GM23248 (cell line): ENCODE measurements at regions not wholly inside any gene's neighbourhood (a gene's known extent, or its start where the extent isn't known, plus 50 kb on each side); places are given as distances from the start of the nearest gene placed in this dataset.

ENCODE experiments used
- EZH2 ChIP-seq: fragments of 200-600 bp; sonication (generic); IDR thresholded peaks from 2 replicates; pipeline ENCODE4 v1.6.1; 2018; ENCODE audit warnings: antibody characterized with exemption, mild to moderate bottlenecking; ENCODE audit not compliant: insufficient read depth, poor library complexity, severe bottlenecking
- EZH2phosphoT487 ChIP-seq: fragments of 200-600 bp; sonication (generic); IDR thresholded peaks from 2 replicates; pipeline ENCODE4 v1.6.1; 2018; ENCODE audit warnings: antibody characterized with exemption, moderate library complexity, mild to moderate bottlenecking, low read depth; ENCODE audit not compliant: insufficient read depth

- TF ChIP-seq EZH2 (no peak), EZH2phosphoT487 (no peak)
These were observed 232.5 kb upstream of the FOXN3 start for GRCh38 chr14:89649451-89650075.
